MM.1S (cell line): ENCODE measurements at regions not wholly inside any gene's neighbourhood (a gene's known extent, or its start where the extent isn't known, plus 50 kb on each side); places are given as distances from the start of the nearest gene placed in this dataset.

Experiments used
- DNase-seq: peaks from one replicate; pipeline ENCODE4 v3.0.0-alpha.2; 2015
- H2AFZ ChIP-seq: fragments of 300-600 bp; sonication (generic); 2 replicates; pipeline ENCODE4 v1.6.0; 2016; ENCODE audit warnings: antibody characterized with exemption, low read length
- H3F3A ChIP-seq: fragments of 300-600 bp; sonication (generic); 2 replicates; pipeline ENCODE4 v1.6.1; 2016; ENCODE audit warnings: mild to moderate bottlenecking, antibody characterized with exemption, low read length, moderate library complexity, mixed read lengths; ENCODE audit not compliant: insufficient read depth
- H3K27ac ChIP-seq: fragments of 300-600 bp; sonication (generic); 2 replicates; pipeline ENCODE4 v1.5.1; 2016; ENCODE audit warnings: mild to moderate bottlenecking, low read length
- H3K27me3 ChIP-seq: fragments of 300-600 bp; sonication (generic); replicated peaks from 2 replicates; pipeline ENCODE4 v1.6.0; 2016; ENCODE audit warnings: low read length; ENCODE audit not compliant: insufficient read depth
- H3K36me3 ChIP-seq: fragments of 300-600 bp; sonication (generic); replicated peaks from 2 replicates; pipeline ENCODE4 v1.6.1; 2016; ENCODE audit warnings: mild to moderate bottlenecking, low read length, mixed read lengths; ENCODE audit not compliant: insufficient read depth
- H3K4me1 ChIP-seq: fragments of 300-600 bp; sonication (generic); 2 replicates; pipeline ENCODE4 v1.6.1; 2016; ENCODE audit warnings: low read length, mixed read lengths
- H3K4me2 ChIP-seq: fragments of 300-600 bp; sonication (generic); 2 replicates; pipeline ENCODE4 v1.6.0; 2016; ENCODE audit warnings: low read depth, low read length
- H3K4me3 ChIP-seq: fragments of 300-600 bp; sonication (generic); 2 replicates; pipeline ENCODE4 v1.5.1; 2016; ENCODE audit warnings: low read length, mixed read lengths
- H3K79me2 ChIP-seq: fragments of 300-600 bp; sonication (generic); 2 replicates; pipeline ENCODE4 v1.6.1; 2016; ENCODE audit warnings: mixed run types, low read length, mixed read lengths
- H3K9ac ChIP-seq: fragments of 300-600 bp; sonication (generic); 2 replicates; pipeline ENCODE4 v1.6.1; 2016; ENCODE audit warnings: low read length, mixed read lengths
- H3K9me2 ChIP-seq: fragments of 300-600 bp; sonication (generic); replicated peaks from 2 replicates; pipeline ENCODE4 v1.6.1; 2016; ENCODE audit warnings: mild to moderate bottlenecking, low read length, mixed read lengths; ENCODE audit not compliant: insufficient read depth
- H3K9me3 ChIP-seq: fragments of 300-600 bp; sonication (generic); replicated peaks from 2 replicates; pipeline ENCODE4 v1.6.1; 2016; ENCODE audit warnings: mild to moderate bottlenecking, low read length, mixed read lengths; ENCODE audit not compliant: insufficient read depth
- H4K20me1 ChIP-seq: fragments of 300-600 bp; sonication (generic); 2 replicates; pipeline ENCODE4 v1.6.1; 2016; ENCODE audit warnings: mild to moderate bottlenecking, low read length, moderate library complexity, mixed read lengths; ENCODE audit not compliant: insufficient read depth
- EZH2 ChIP-seq: fragments of 300-600 bp; sonication (generic); optimal IDR thresholded peaks from 2 replicates; pipeline ENCODE3; 2017; ENCODE audit warnings: low read depth, mild to moderate bottlenecking, antibody characterized with exemption, low read length, mixed read lengths
- EZH2phosphoT487 ChIP-seq: fragments of 300-600 bp; sonication (generic); IDR thresholded peaks from 2 replicates; pipeline ENCODE4 v1.6.1; 2018; ENCODE audit warnings: antibody characterized with exemption, low read length
- TF ChIP-seq, protein P1 (sequence below): fragments of 300-600 bp; sonication (generic); IDR thresholded peaks from 2 replicates; pipeline ENCODE4 v1.5.1; 2016; ENCODE audit warnings: antibody characterized with exemption, low read length, mixed read lengths

DNA sequence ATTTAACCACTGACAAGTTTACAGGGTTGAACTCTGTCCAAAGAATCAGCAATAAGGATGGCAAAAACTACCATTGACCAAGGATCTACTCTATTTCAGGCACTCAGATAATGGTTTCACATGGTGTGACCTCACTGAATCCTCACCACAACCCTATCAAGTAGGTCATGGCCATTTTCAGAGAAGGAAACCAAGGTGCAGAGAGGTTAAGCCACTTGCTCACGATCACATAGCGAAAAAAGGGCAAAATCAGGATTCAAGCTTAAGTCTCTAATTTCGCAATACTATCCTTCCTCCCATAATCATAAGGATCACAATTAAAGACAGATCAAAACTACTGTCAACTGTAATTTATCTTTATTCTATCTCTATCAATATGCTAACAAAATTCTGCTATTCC, 191.0 kb upstream of the AFF2 start:
- H3K4me1 ChIP-seq = no peaks in the 10 kb centered on the region
- H3K9me2 ChIP-seq = no peaks in the 10 kb centered on the region
- no peaks in the 10 kb centered on the region for H3K36me3 ChIP-seq
- H3K4me3 ChIP-seq = no peak overlapping the region
- H3K9ac ChIP-seq = no peak overlapping the region
- TF ChIP-seq EZH2phosphoT487 (no peak), EZH2 (no peak)
- TF ChIP-seq, protein P1, sequence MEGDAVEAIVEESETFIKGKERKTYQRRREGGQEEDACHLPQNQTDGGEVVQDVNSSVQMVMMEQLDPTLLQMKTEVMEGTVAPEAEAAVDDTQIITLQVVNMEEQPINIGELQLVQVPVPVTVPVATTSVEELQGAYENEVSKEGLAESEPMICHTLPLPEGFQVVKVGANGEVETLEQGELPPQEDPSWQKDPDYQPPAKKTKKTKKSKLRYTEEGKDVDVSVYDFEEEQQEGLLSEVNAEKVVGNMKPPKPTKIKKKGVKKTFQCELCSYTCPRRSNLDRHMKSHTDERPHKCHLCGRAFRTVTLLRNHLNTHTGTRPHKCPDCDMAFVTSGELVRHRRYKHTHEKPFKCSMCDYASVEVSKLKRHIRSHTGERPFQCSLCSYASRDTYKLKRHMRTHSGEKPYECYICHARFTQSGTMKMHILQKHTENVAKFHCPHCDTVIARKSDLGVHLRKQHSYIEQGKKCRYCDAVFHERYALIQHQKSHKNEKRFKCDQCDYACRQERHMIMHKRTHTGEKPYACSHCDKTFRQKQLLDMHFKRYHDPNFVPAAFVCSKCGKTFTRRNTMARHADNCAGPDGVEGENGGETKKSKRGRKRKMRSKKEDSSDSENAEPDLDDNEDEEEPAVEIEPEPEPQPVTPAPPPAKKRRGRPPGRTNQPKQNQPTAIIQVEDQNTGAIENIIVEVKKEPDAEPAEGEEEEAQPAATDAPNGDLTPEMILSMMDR = no peak
- no peaks in the 10 kb centered on the region for H3F3A ChIP-seq
- no peaks in the 10 kb centered on the region for H3K9me3 ChIP-seq
- H3K27me3 ChIP-seq = no peaks in the 10 kb centered on the region
- no peaks in the 10 kb centered on the region for H4K20me1 ChIP-seq
- no peak overlapping the region for H2AFZ ChIP-seq
- no peak overlapping the region for H3K4me2 ChIP-seq
- no peak for DNase-seq
- H3K27ac ChIP-seq = no peak overlapping the region
- no peaks in the 10 kb centered on the region for H3K79me2 ChIP-seq

DNA sequence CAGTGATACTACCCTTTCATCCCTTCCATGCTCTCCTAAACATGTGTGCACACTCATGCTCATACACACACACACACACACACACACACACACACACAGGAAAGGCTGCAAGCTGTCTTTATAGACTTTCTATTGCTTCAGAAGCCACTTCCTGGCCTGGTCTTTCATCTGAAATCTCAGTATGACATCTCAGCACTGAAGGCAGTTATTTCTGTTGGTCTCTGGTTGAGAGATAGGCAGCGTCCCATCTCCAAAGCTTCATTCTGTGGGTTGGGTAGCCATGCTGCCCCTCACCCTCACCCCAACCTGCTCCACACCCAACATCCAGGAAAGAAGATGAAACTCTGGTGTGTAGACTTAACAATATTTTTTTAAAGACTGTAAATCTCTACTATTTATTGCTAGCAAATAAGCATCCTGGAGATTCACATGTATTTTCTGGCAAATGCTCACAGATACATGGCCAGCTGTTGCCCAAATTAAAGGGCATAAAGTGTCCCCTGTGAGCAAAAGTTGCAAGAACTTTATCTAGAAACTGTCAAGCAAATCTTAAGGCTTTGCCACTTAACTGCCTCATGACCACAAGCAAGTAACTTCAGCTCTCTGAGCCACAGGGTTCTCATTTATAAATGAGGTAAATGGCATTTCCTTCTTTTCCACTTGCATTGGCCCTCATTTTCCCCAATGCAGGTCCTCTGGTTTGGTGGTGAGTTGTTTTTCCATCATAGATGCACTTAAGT, 189.8 kb upstream of the AFF2 start:
- Histone ChIP-seq H3K9me2 (no peaks in the 10 kb centered on the region), H3K4me3 (no peak overlapping the region), H3K27ac (no peak overlapping the region), H3K27me3 (no peaks in the 10 kb centered on the region), H3K4me2 (no peak overlapping the region), H4K20me1 (no peaks in the 10 kb centered on the region), H3K36me3 (no peaks in the 10 kb centered on the region), H3K9me3 (no peaks in the 10 kb centered on the region), H2AFZ (no peak overlapping the region), H3K9ac (no peak overlapping the region), H3K4me1 (no peaks in the 10 kb centered on the region), H3F3A (no peaks in the 10 kb centered on the region), H3K79me2 (no peaks in the 10 kb centered on the region)
- DNase-seq = peak; percentile 75
- no peak for TF ChIP-seq EZH2phosphoT487
- no peak for TF ChIP-seq EZH2
- TF ChIP-seq, protein P1 = no peak

DNA sequence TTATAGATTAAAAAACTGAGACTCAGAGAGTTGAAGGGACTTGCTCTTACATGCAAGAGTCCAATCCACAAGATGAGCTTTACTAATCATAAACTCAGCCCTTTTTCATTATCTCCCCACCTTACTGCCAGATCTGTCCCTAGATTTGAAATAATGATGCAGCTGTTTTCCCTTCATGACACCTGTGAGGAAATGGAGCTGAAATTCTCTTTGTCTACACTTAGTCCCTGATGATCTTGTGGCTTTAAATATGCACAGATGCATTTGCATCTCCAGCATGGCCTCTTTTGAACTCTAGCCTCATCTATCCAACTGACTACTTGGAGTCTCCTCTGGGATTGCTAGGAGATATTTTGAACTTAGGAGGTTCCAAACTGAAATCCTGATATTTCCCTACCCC, 188.9 kb upstream of the AFF2 start:
- Histone ChIP-seq H3K4me3 (no peak overlapping the region), H3K9me2 (no peaks in the 10 kb centered on the region), H3K27me3 (no peaks in the 10 kb centered on the region), H3K36me3 (no peaks in the 10 kb centered on the region), H3K9ac (no peak overlapping the region), H3F3A (no peaks in the 10 kb centered on the region), H3K27ac (no peak overlapping the region), H4K20me1 (no peaks in the 10 kb centered on the region), H3K9me3 (no peaks in the 10 kb centered on the region), H3K4me1 (no peaks in the 10 kb centered on the region), H2AFZ (no peak overlapping the region), H3K4me2 (no peak overlapping the region), H3K79me2 (no peaks in the 10 kb centered on the region)
- TF ChIP-seq EZH2 (no peak), EZH2phosphoT487 (no peak)
- TF ChIP-seq, protein P1 = no peak
- peak; percentile 24 for DNase-seq
